ENCODE measurements at regions not wholly inside any gene's neighbourhood (a gene's known extent, or its start where the extent isn't known, plus 50 kb on each side); places are given as distances from the start of the nearest gene placed in this dataset.
A peak's percentile ranks its signal among the peaks of the same experiment; 100 is the strongest.

DNA sequence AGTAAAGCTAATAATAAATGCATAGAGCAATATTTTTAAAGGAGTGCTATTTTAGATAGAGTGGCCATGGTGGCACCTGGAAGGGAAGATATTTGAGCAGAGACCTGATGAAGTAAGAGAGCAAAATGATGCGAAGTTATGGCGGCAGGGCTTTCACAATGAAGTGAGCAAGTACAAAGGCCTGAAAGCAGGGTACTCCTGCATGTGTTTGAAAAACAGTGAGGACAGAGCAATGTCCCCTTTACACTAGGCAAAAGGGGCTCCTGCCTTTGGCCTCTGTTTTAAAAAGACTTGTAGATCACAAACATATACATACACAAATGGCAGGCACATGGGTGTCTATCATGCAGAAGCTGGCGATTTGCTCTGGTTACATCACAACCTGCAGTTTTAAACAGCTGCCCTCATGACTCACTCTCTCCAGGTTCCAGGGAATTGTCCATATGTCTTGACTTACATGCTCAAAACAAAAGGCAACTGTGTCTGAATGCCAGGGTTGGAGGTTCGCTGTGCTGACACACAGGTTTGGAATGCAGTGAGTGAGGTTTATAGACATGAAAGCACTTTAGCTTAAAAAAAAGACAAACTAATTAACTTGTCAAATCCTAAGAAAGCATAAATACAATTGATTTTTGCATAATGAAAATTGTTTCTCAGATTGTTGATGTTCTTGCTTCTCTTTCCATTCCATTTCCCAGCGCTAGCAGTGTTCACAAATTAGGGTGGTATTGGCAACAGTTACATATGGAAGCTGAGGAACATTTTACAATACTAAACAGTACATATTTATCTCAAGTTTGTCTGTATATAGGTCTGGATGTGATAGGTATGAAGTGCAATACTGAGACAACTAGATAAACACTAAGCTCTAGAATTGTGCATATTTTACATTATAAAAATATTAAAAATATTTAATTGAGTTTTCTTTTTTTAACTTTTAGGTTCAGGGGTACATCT lies 313.9 kb downstream of the BARHL2 start:
- no peak overlapping the region for H3K4me3 ChIP-seq (ENCODE audit: low read depth, low read length)
- DNase-seq (ENCODE audit: low read depth): peak; percentile 95
- TF ChIP-seq, protein P1, sequence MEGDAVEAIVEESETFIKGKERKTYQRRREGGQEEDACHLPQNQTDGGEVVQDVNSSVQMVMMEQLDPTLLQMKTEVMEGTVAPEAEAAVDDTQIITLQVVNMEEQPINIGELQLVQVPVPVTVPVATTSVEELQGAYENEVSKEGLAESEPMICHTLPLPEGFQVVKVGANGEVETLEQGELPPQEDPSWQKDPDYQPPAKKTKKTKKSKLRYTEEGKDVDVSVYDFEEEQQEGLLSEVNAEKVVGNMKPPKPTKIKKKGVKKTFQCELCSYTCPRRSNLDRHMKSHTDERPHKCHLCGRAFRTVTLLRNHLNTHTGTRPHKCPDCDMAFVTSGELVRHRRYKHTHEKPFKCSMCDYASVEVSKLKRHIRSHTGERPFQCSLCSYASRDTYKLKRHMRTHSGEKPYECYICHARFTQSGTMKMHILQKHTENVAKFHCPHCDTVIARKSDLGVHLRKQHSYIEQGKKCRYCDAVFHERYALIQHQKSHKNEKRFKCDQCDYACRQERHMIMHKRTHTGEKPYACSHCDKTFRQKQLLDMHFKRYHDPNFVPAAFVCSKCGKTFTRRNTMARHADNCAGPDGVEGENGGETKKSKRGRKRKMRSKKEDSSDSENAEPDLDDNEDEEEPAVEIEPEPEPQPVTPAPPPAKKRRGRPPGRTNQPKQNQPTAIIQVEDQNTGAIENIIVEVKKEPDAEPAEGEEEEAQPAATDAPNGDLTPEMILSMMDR (conservative IDR thresholded peaks at IDR 0.05; ENCODE audit: low read depth, low read length): no peak

- no peak overlapping the region for H3K4me3 ChIP-seq (ENCODE audit: low read depth, low read length)
- DNase-seq (ENCODE audit: low read depth): no peak
- TF ChIP-seq, protein P1 (conservative IDR thresholded peaks at IDR 0.05; ENCODE audit: low read depth, low read length): no peak
These were observed 317.0 kb downstream of the BARHL2 start for GRCh38 chr1:90400131-90400530.

DNA sequence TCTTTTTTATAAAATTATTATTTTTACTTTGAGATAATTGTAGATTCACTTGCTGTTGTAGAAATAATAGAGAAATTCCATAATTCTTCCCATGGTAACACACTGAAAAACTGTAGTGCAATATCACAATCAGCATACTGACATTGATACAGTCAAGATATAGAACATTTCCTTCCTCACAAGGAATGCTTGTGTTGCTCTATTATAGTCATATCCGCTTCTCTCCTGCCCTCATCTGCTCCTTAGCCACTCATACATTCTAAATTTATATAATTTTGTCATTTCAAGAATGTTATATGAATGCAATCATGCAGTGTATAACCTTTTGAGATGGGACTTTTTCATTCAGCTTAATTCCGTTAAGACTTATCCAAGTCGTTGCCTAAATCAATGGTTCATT lies 320.2 kb downstream of the BARHL2 start:
- no peak for DNase-seq (ENCODE audit: low read depth)
- no peak overlapping the region for H3K4me3 ChIP-seq (ENCODE audit: low read depth, low read length)
- TF ChIP-seq, protein P1 (conservative IDR thresholded peaks at IDR 0.05; ENCODE audit: low read depth, low read length): no peak

DNA sequence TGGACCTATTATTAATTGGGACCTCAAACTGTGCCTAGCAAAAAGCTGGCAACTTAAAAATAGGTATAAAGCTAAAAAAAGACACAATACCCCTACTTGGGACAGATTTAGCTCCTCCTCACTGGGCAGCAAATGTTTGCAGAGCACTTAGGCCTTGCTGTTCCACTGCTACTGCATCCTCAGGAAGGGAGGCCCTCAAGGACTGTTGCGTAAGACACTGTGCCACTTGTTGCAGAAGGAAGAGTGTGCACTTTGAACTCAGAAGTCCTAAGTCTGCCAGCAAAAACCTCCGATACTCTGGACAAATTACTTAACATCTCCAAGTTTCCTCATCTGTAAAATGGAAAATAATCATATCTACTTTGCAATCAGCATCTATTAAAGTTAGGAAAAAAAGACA lies 322.9 kb downstream of the BARHL2 start:
- DNase-seq (ENCODE audit: low read depth): no peak
- H3K4me3 ChIP-seq (ENCODE audit: low read depth, low read length): no peak overlapping the region
- TF ChIP-seq, protein P1 (conservative IDR thresholded peaks at IDR 0.05; ENCODE audit: low read depth, low read length): no peak

DNA sequence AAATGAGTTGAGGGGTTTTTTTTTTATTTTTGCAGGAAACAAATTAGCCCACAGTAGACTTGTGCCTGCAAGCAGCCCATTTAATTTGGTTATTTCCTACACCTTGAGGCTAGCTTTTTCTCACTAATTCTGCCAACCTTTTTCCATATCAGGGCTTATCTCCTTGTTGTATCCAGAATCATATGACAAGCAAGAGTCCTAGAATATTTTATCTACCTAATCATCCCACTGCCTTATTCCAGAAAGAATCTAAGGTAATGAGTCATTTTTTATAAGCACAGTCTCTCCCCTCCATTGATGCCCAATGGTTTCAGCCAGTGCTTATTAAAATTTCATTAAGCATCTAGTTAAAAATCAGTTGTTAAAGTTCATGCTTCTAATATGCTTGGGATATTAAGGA lies 324.1 kb downstream of the BARHL2 start:
- H3K4me3 ChIP-seq (ENCODE audit: low read depth, low read length): no peak overlapping the region
- TF ChIP-seq, protein P1 (conservative IDR thresholded peaks at IDR 0.05; ENCODE audit: low read depth, low read length): no peak
- DNase-seq (ENCODE audit: low read depth): no peak

DNA sequence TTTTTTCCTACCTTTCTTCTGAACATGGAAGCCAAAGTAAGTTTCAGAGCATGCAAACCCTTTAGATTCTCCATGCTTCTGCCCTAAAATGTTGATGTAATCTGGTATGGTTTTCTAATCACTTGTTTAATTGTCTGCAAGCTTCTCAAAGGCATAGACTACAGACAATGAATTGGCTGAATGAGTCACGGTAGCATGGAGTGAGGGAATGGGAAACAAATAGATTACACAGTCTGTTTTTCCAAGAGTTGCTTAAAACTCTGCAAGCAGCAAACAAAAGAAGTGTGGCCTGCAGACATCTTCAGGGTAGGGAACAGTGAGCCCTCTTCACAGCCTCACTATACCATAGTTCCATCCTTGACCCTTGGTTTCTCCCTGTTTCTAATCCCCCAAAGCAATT lies 326.0 kb downstream of the BARHL2 start:
- TF ChIP-seq, protein P1 (conservative IDR thresholded peaks at IDR 0.05; ENCODE audit: low read depth, low read length): no peak
- DNase-seq (ENCODE audit: low read depth): no peak
- H3K4me3 ChIP-seq (ENCODE audit: low read depth, low read length): no peak overlapping the region

- DNase-seq (ENCODE audit: low read depth): no peak
- H3K4me3 ChIP-seq (ENCODE audit: low read depth, low read length): no peak overlapping the region
- TF ChIP-seq, protein P1 (conservative IDR thresholded peaks at IDR 0.05; ENCODE audit: low read depth, low read length): no peak
These were observed 329.3 kb downstream of the BARHL2 start for GRCh38 chr1:90387805-90388204.

All from epithelial cell of proximal tubule (primary cell).